H1 (cell line): ENCODE measurements at regions not wholly inside any gene's neighbourhood (a gene's known extent, or its start where the extent isn't known, plus 50 kb on each side); places are given as distances from the start of the nearest gene placed in this dataset.

Source experiments
- CTCF ChIA-PET: fragments of 300-600 bp; sonication (Branson Sonifier 250); formaldehyde crosslinking; loops from one replicate; lab custom pipeline; 2021; ENCODE audit not compliant: partially characterized antibody; lab: Charles Lee
- POLR2A ChIA-PET: fragments of 300-600 bp; sonication (Branson Sonifier 250); formaldehyde crosslinking; loops from one replicate; lab custom pipeline; 2021; ENCODE audit warnings: inconsistent platforms; ENCODE audit not compliant: partially characterized antibody; lab: Charles Lee
- DNase-seq, 2 experiments: peaks; one replicate each; pipeline versions ENCODE4 v3.0.0 to v3.0.0-alpha.2; 2010 to 2022; ENCODE audit warnings: low spot score in 2 of 2, low read depth in 1 of 2, mixed read lengths in 1 of 2
- FAIRE-seq: peaks from 2 replicates; lab custom pipeline; 2011; peaks lifted over from hg19 to GRCh38; lab: Jason Lieb, UNC
- H2AFZ ChIP-seq: 2 replicates; pipeline ENCODE4 v1.8.1; 2012; ENCODE audit warnings: low read length, inconsistent platforms
- H2AK5ac ChIP-seq: 2 replicates; pipeline ENCODE4 v1.6.1; 2013; ENCODE audit warnings: low read depth, low read length
- H2BK120ac ChIP-seq: replicated peaks from 2 replicates; pipeline ENCODE3; 2013; ENCODE audit warnings: low read depth, low read length, inconsistent platforms
- H2BK12ac ChIP-seq: 2 replicates; pipeline ENCODE4 v1.6.1; 2013; ENCODE audit warnings: low read depth, low read length
- H2BK15ac ChIP-seq: 2 replicates; pipeline ENCODE4 v1.6.1; 2013; ENCODE audit warnings: low read length
- H2BK20ac ChIP-seq: 2 replicates; pipeline ENCODE4 v1.6.1; 2013; ENCODE audit warnings: low read length
- H2BK5ac ChIP-seq: 2 replicates; pipeline ENCODE4 v1.6.1; 2013; ENCODE audit warnings: low read depth, low read length
- H3K14ac ChIP-seq: 2 replicates; pipeline ENCODE4 v1.6.1; 2013; ENCODE audit warnings: inconsistent platforms; ENCODE audit not compliant: insufficient read length
- H3K18ac ChIP-seq: 2 replicates; pipeline ENCODE4 v1.6.1; 2013; ENCODE audit warnings: low read length; ENCODE audit errors: extremely low read depth
- H3K23ac ChIP-seq: 2 replicates; pipeline ENCODE4 v1.6.1; 2013; ENCODE audit warnings: inconsistent platforms; ENCODE audit not compliant: insufficient read length
- H3K23me2 ChIP-seq: 2 replicates; pipeline ENCODE4 v1.6.1; 2013; ENCODE audit warnings: low read depth, low read length
- H3K27ac ChIP-seq: 2 replicates; pipeline ENCODE4 v1.6.1; 2011; ENCODE audit warnings: low read depth, low read length, inconsistent platforms
- H3K27me3 ChIP-seq, 4 experiments: replicated peaks in 1 of 4; 1 replicate in 1 of 4; 2 replicates in 3 of 4; pipeline versions ENCODE4 v1.6.1 to v1.8.1; 2011 to 2013; ENCODE audit warnings: low read length in 3 of 4, mild to moderate bottlenecking in 3 of 4, inconsistent platforms in 2 of 4, mixed read lengths in 2 of 4, moderate library complexity in 1 of 4; ENCODE audit not compliant: control insufficient read depth in 3 of 4, insufficient read depth in 3 of 4; ENCODE audit errors: extremely low read depth in 1 of 4
- H3K36me3 ChIP-seq, 4 experiments: 2 replicates each; pipeline versions ENCODE4 v1.6.1 to v1.8.1; 2011 to 2013; ENCODE audit warnings: mild to moderate bottlenecking in 4 of 4, low read length in 3 of 4, moderate library complexity in 2 of 4, control low read depth in 1 of 4, inconsistent platforms in 1 of 4; ENCODE audit not compliant: insufficient read depth in 4 of 4, control insufficient read depth in 2 of 4
- H3K4ac ChIP-seq: replicated peaks from 2 replicates; pipeline ENCODE3; 2013; ENCODE audit warnings: low read length, low read depth, mixed read lengths, inconsistent platforms; ENCODE audit not compliant: insufficient read length
- H3K4me1 ChIP-seq, 4 experiments: replicated peaks in 1 of 4; 1 replicate in 1 of 4; 2 replicates in 3 of 4; pipeline versions ENCODE4 v1.6.1 to v1.8.1; 2011 to 2013; ENCODE audit warnings: low read length in 3 of 4, inconsistent platforms in 2 of 4, mixed read lengths in 1 of 4; ENCODE audit not compliant: insufficient read depth in 4 of 4, control insufficient read depth in 3 of 4
- H3K4me2 ChIP-seq, 2 experiments: 2 replicates each; pipeline versions ENCODE4 v1.6.1 to v1.8.1; 2011 to 2013; ENCODE audit warnings: low read depth in 2 of 2, low read length in 2 of 2, control low read depth in 1 of 2, inconsistent platforms in 1 of 2, mild to moderate bottlenecking in 1 of 2; ENCODE audit not compliant: insufficient read depth in 1 of 2
- H3K4me3 ChIP-seq, 4 experiments: fragments of 200-600, 300-600 bp in 1 of 4; sonication (generic), shearing (Covaris generic), sonication (Bioruptor Twin) in 1 of 4; 2 replicates each; pipeline versions ENCODE4 v1.5.1 to v1.8.1; 2011 to 2016; ENCODE audit warnings: low read length in 4 of 4, low read depth in 3 of 4, control low read depth in 2 of 4, inconsistent platforms in 2 of 4, mild to moderate bottlenecking in 2 of 4, mixed read lengths in 1 of 4, moderate library complexity in 1 of 4; ENCODE audit not compliant: insufficient read depth in 2 of 4; ENCODE audit errors: extremely low read depth in 1 of 4
- H3K56ac ChIP-seq: replicated peaks from 2 replicates; pipeline ENCODE3; 2013; ENCODE audit warnings: low read depth, mild to moderate bottlenecking, mixed read lengths, low read length, inconsistent platforms; ENCODE audit not compliant: insufficient read length
- H3K79me1 ChIP-seq: 2 replicates; pipeline ENCODE4 v1.6.1; 2013; ENCODE audit warnings: low read depth, low read length, control low read depth
- H3K79me2 ChIP-seq, 2 experiments: 2 replicates each; pipeline versions ENCODE4 v1.6.1 to v1.8.1; 2012 to 2013; ENCODE audit warnings: low read length in 2 of 2, mild to moderate bottlenecking in 2 of 2, inconsistent platforms in 1 of 2; ENCODE audit not compliant: insufficient read depth in 2 of 2, control insufficient read depth in 1 of 2
- H3K9ac ChIP-seq, 4 experiments: replicated peaks in 1 of 4; 1 replicate in 1 of 4; 2 replicates in 3 of 4; pipeline versions ENCODE4 v1.6.1 to v1.8.1; 2011 to 2013; ENCODE audit warnings: low read depth in 3 of 4, low read length in 3 of 4, control low read depth in 2 of 4, mild to moderate bottlenecking in 2 of 4, moderate library complexity in 2 of 4, inconsistent platforms in 1 of 4; ENCODE audit errors: extremely low read depth in 1 of 4
- H3K9me3 ChIP-seq, 2 experiments: 2 replicates each; pipeline versions ENCODE4 v1.6.1 to v1.8.1; 2012 to 2013; ENCODE audit warnings: mild to moderate bottlenecking in 2 of 2, moderate library complexity in 2 of 2, control low read depth in 1 of 2, inconsistent platforms in 1 of 2, low read depth in 1 of 2, low read length in 1 of 2, mixed read lengths in 1 of 2; ENCODE audit not compliant: insufficient read depth in 2 of 2
- H4K20me1 ChIP-seq, 2 experiments: replicated peaks in 1 of 2; 2 replicates each; pipeline versions ENCODE3 to v1.8.1; 2011 to 2013; ENCODE audit warnings: inconsistent platforms in 2 of 2, low read length in 2 of 2, mild to moderate bottlenecking in 1 of 2; ENCODE audit not compliant: insufficient read depth in 2 of 2, control insufficient read depth in 1 of 2
- H4K5ac ChIP-seq: 2 replicates; pipeline ENCODE4 v1.6.1; 2013; ENCODE audit warnings: low read length, low read depth, mixed read lengths, inconsistent platforms; ENCODE audit not compliant: insufficient read length
- H4K8ac ChIP-seq: 2 replicates; pipeline ENCODE4 v1.8.0; 2013; ENCODE audit warnings: mild to moderate bottlenecking, moderate library complexity, low read length, inconsistent platforms; ENCODE audit not compliant: insufficient read depth; ENCODE audit errors: extremely low read depth
- H4K91ac ChIP-seq: replicated peaks from 2 replicates; pipeline ENCODE3; 2013; ENCODE audit warnings: low read length, mixed read lengths, inconsistent platforms; ENCODE audit not compliant: insufficient read length
- RFX5 ChIP-seq: IDR thresholded peaks from 2 replicates; pipeline ENCODE4 v1.6.1; 2011; ENCODE audit warnings: low read depth, low read length, improper control_type of control experiment, borderline replicate concordance
- SAP30 ChIP-seq: fragments of 300-600 bp; sonication (generic); IDR thresholded peaks from 2 replicates; pipeline ENCODE4 v1.7.1; 2012; ENCODE audit warnings: low read length, moderate library complexity, mild to moderate bottlenecking, inconsistent platforms; ENCODE audit not compliant: insufficient read depth, insufficient replicate concordance
- WGBS, 2 experiments: shearing (Covaris generic) in 1 of 2; methylation state at CpG; one replicate each; pipeline versions ENCODE4 v1.1.6 to v1.1.7; 2013 to 2015; ENCODE audit warnings: low lambda C conversion rate in 2 of 2, mixed read lengths in 2 of 2, inconsistent platforms in 1 of 2, low coverage in 1 of 2, missing lambda C conversion rate in 1 of 2; ENCODE audit not compliant: insufficient replicate concordance in 2 of 2, insufficient coverage in 1 of 2, insufficient read length in 1 of 2; ENCODE audit errors: extremely low coverage in 1 of 2, missing lambda C conversion rate in 1 of 2; 5-methylcytosine and 5-hydroxymethylcytosine counted together

DNA sequence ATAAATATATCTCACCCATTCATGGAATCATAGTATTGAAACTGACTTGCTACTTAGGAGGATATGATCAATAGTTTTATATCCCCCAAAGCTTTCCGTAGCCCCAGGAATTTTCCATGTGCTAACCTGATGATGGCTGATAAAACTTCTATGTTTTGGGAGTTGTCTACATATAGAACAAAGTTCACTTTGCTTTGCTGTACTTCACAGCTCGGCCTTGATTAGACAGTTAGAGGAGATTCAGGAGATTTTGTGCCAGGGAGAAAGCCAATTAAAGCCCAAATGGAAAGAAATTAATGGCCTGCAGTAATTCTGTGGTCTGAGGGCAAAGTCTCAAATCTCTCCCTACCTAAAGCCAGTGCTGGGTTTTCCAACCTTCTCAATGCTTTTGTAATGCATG, 114.9 kb upstream of the SLC34A2 start:
- no peak overlapping the region for H4K5ac ChIP-seq
- no peaks in the 10 kb centered on the region for H3K79me2 ChIP-seq
- no peak overlapping the region for H2BK120ac ChIP-seq
- H2AK5ac ChIP-seq = no peak overlapping the region
- no peak overlapping the region for H2BK15ac ChIP-seq
- DNase-seq = no peak
- no peak overlapping the region for H3K9ac ChIP-seq
- no peak overlapping the region for H3K14ac ChIP-seq
- no peak overlapping the region for H2BK5ac ChIP-seq
- no peaks in the 10 kb centered on the region for H3K79me1 ChIP-seq
- H3K56ac ChIP-seq = no peak overlapping the region
- no peaks in the 10 kb centered on the region for H3K23me2 ChIP-seq
- TF ChIP-seq SAP30 = no peak
- no peak for TF ChIP-seq RFX5
- no peaks in the 10 kb centered on the region for H3K36me3 ChIP-seq
- H3K18ac ChIP-seq = no peak overlapping the region
- no peak overlapping the region for H4K8ac ChIP-seq
- H3K27me3 ChIP-seq = no peaks in the 10 kb centered on the region
- FAIRE-seq = no peak
- H2BK12ac ChIP-seq = no peak overlapping the region
- CTCF ChIA-PET = interaction anchor here (1.2 to 5.1 kb wide), 2 partner anchors 9 to 17 kb away, joined by 3 to 31 read pairs; no protein-coding TSS in a partner anchor
- H3K4me1 ChIP-seq = no peaks in the 10 kb centered on the region
- H3K27ac ChIP-seq = no peak overlapping the region
- no peak overlapping the region for H3K4ac ChIP-seq
- H2BK20ac ChIP-seq = no peak overlapping the region
- POLR2A ChIA-PET = interaction anchor here (1.3 kb wide), 1 partner anchor 10 kb away, joined by 3 read pairs; no protein-coding TSS in a partner anchor
- no peak overlapping the region for H3K4me2 ChIP-seq
- no peak overlapping the region for H3K4me3 ChIP-seq
- no peak overlapping the region for H2AFZ ChIP-seq
- H4K20me1 ChIP-seq = no peaks in the 10 kb centered on the region
- H3K9me3 ChIP-seq = no peaks in the 10 kb centered on the region
- no peak overlapping the region for H4K91ac ChIP-seq
- H3K23ac ChIP-seq = no peak overlapping the region
- WGBS, 2 experiments = 80% methylated on average over 2 of the region's 2 CpGs; no CpG with 5 or more reads in 1 of the 2 experiments
